GM12864 (cell line): ENCODE measurements at regions not wholly inside any gene's neighbourhood (a gene's known extent, or its start where the extent isn't known, plus 50 kb on each side); places are given as distances from the start of the nearest gene placed in this dataset.

ENCODE experiments used
- DNase-seq: peaks from one replicate; pipeline ENCODE4 v3.0.0-alpha.2; 2011; ENCODE audit warnings: low read depth
- H3K4me3 ChIP-seq: 2 replicates; pipeline ENCODE4 v1.5.1; 2011; ENCODE audit warnings: mild to moderate bottlenecking, low read depth, low read length, control low read depth
- CTCF ChIP-seq: IDR thresholded peaks from 2 replicates; pipeline ENCODE4 v1.5.1; 2011; ENCODE audit warnings: low read depth, mild to moderate bottlenecking, moderate library complexity, low read length, control low read depth, inconsistent platforms; ENCODE audit errors: missing control alignments

DNA sequence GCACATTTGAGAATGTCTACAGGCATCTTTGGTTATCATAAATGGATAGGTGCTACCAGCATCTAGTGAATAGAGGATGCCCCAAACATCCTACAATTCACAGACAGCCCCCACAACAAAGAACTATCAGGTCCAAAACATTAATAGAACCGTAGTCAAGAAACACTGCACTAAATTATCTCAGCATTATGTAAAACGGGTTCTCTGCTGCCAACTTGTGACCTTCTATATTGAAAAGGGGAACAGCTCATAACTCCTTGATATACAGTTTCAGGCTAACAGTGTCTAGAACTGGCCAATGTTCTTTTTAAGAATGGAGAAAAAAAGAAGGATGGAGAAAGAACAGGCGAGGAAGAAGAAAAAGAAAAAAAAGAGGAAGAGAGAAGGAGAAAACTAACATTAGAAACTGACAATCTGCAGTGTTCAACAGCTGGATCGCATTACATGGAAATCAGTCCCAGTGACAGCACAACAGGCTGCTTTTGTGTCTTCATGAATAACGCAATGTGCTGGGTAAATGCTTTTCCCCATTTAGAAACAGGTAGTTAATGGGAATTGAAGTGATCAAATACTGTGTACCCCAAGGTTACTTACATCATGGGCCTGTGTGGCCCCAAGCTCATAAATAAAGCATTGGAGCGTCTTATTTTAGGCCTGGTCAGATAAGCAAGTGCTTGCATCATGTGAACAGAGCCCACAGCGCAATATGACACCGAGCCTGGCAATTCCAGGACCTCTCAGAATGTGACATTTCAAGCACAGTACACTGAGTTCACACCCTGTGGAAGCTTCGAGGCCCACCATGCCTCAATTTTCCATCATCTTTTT lies 339.5 kb downstream of the DHX15 start:
- H3K4me3 ChIP-seq, result no peak overlapping the region
- DNase-seq, result no peak
- TF ChIP-seq CTCF, result no peak

- no peak for TF ChIP-seq CTCF
- DNase-seq, result no peak
- H3K4me3 ChIP-seq, result no peak overlapping the region
These were observed 340.7 kb downstream of the DHX15 start for GRCh38 chr4:24243641-24244040.

DNA sequence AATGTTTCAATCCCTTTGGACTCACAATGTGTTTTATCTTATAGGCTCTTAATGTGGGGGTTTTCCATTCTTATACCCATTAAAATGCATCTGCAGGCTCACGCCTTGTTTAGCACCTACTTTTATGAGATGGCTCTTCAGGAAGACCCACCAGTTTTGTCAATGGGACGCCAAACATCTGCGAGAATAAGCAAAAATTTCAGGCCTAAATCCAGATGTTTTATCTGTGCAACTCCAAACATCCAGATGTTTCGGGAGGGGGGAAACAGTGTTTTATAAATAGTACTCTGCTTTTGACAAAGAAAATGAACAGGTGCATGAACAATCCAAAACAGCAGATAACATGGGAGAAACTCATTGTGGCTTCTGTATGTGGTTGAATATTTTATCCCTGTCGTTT lies 342.8 kb downstream of the DHX15 start:
- no peak for DNase-seq
- no peak for TF ChIP-seq CTCF
- no peak overlapping the region for H3K4me3 ChIP-seq

DNA sequence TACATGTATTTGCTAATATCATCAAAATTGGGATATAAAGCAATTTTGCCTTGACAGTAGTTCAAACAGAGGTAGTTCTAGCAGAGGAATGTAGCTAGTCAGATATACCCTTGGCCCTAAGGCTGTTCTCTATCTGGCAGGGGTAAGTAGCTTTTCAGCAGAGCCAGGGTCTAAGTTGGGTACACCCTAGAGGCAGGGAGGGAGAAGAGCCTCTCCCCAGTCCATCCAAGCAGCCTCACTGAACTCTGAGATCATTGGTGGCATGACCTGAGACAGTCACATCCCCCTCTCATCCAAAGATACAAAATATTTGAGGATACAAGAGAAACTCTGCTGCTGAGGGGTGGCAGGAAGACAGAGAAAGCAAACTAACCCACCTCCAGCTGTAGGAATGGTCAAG lies 343.7 kb downstream of the DHX15 start:
- DNase-seq, result no peak
- TF ChIP-seq CTCF, result no peak
- no peak overlapping the region for H3K4me3 ChIP-seq

GRCh38 chr4:24237709-24238108 lies 346.6 kb downstream of the DHX15 start:
- DNase-seq, result no peak
- no peak for TF ChIP-seq CTCF
- no peak overlapping the region for H3K4me3 ChIP-seq

GRCh38 chr4:24236532-24236931 lies 346.7 kb upstream of the PPARGC1A start:
- no peak for DNase-seq
- TF ChIP-seq CTCF, result no peak
- H3K4me3 ChIP-seq, result no peak overlapping the region

GRCh38 chr4:24236120-24236519 lies 346.3 kb upstream of the PPARGC1A start:
- DNase-seq, result no peak

More at GRCh38 chr4:24236120-24236519, 346.3 kb upstream of the PPARGC1A start:
- no peak overlapping the region for H3K4me3 ChIP-seq
- no peak for TF ChIP-seq CTCF
